Cardiac fibroblast (primary cell): ENCODE measurements at regions not wholly inside any gene's neighbourhood (a gene's known extent, or its start where the extent isn't known, plus 50 kb on each side); places are given as distances from the start of the nearest gene placed in this dataset.
A peak's percentile ranks its signal among the peaks of the same experiment; 100 is the strongest.

ENCODE experiments used
- DNase-seq, 2 donors: peaks; one replicate each; pipeline versions ENCODE4 v3.0.0 to v3.0.0-alpha.2; 2010; ENCODE audit warnings: low read depth in 2 of 2
- H3K4me3 ChIP-seq, 2 donors: replicated peaks in 1 of 2; 1 replicate in 1 of 2; 2 replicates in 1 of 2; pipeline ENCODE4 v1.5.1; 2011; ENCODE audit warnings: low read depth in 2 of 2, low read length in 2 of 2, mild to moderate bottlenecking in 2 of 2, moderate library complexity in 1 of 2
- TF ChIP-seq, protein P1 (sequence below): IDR thresholded peaks from one replicate; pipeline ENCODE4 v1.5.1; 2011; ENCODE audit warnings: low read depth, mild to moderate bottlenecking, low read length, inconsistent platforms

DNA sequence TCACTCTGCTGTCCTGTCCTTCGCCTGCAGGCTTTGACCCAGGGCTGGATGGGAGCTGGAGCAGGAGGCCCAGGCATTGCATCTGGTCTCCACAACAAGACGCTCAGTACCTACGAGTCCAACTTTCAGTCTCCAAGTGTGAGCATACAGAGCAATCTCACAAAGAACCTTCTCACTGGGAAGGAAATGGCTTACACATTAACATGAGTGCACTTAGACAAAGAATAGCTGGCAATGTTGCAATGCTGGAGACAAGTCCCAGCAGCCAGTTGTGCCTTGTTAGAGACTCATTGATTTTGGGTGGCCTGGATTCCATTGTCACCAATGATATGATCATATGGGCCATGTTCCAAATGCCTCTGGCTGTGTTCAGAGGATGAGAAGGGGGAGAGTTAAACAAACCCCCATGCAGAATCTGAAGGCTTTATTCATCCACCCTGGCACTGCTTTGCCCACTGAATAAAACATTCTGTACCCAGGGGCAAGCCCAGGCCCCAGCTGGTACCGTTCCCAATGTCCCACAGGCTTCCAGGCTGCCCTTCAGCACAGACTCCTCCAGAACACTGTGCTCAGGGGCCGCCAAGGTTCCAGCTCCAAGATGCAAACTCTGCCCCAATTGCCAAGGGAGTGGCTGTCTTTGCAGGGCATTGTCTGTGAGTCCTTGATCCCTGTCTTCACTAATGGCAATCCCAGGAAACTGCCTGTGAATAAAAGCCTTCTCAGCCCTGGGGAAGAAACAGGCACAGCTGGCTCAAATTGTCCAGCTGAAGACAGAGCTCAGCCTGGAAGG is 185.5 kb downstream of the HSD17B3 start:
- TF ChIP-seq, protein P1, sequence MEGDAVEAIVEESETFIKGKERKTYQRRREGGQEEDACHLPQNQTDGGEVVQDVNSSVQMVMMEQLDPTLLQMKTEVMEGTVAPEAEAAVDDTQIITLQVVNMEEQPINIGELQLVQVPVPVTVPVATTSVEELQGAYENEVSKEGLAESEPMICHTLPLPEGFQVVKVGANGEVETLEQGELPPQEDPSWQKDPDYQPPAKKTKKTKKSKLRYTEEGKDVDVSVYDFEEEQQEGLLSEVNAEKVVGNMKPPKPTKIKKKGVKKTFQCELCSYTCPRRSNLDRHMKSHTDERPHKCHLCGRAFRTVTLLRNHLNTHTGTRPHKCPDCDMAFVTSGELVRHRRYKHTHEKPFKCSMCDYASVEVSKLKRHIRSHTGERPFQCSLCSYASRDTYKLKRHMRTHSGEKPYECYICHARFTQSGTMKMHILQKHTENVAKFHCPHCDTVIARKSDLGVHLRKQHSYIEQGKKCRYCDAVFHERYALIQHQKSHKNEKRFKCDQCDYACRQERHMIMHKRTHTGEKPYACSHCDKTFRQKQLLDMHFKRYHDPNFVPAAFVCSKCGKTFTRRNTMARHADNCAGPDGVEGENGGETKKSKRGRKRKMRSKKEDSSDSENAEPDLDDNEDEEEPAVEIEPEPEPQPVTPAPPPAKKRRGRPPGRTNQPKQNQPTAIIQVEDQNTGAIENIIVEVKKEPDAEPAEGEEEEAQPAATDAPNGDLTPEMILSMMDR = no peak
- H3K4me3 ChIP-seq = no peak overlapping the region
- no peak for DNase-seq

GRCh38 chr9:96115836-96116235 is 186.1 kb downstream of the HSD17B3 start:
- TF ChIP-seq, protein P1 = no peak
- no peak for DNase-seq
- H3K4me3 ChIP-seq = no peak overlapping the region

DNA sequence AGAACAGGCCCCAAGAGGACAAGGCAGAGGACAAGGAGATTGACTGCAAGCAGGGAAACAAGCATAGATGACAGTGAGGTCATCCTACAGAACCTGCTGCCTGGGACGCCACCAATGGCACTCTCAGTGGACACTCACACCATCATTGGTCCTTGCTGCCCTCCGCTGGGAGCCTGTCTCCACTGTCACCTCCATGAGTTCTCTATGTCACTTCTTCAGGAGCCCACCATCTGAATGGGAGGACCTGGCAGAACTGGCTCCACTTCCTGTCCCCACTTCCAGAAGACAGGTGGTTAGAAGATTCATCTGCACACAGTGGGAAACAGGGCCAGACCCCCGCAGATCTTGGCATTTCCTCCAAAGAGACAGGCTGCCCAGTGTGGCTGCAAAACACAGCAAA is 188.9 kb downstream of the HSD17B3 start:
- no peak overlapping the region for H3K4me3 ChIP-seq
- TF ChIP-seq, protein P1 = no peak
- no peak for DNase-seq

GRCh38 chr9:96109680-96110351 is 192.2 kb downstream of the HSD17B3 start:
- H3K4me3 ChIP-seq = no peak overlapping the region
- TF ChIP-seq, protein P1 = no peak
- peak; percentile 36 to 37 for DNase-seq

DNA sequence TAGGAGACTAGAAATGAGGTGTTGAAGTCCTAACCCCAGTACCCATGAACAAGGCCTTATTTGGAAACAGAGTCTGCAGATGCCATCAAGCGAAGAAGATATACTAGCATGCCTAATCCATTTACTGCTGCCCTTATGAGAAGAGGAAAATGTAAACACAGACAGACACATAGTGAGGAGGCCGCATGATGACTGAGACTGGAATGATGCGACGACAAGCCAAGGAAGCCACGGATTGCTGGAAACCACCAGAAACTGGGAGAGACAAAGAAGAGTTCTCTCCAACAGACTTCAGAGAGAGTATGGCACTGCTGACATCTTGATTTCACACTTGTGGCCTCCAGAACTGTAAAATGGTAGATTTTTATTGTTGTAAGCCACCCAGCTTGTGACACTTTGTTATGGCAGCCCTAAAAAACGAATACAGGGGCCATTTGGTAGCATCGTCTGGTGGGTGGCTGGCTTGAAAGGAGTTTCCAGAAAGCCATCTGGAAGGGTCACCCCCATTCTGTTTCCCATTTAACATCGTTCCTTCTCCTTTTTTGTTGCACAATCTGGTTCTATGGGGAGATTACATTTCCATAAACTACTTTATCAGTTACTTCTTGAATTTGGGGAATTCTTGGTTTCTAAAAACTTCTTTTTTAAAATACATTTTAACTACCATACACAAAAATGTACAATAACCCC is 193.1 kb downstream of the HSD17B3 start:
- no peak for DNase-seq
- TF ChIP-seq, protein P1 = no peak
- H3K4me3 ChIP-seq = no peak overlapping the region

DNA sequence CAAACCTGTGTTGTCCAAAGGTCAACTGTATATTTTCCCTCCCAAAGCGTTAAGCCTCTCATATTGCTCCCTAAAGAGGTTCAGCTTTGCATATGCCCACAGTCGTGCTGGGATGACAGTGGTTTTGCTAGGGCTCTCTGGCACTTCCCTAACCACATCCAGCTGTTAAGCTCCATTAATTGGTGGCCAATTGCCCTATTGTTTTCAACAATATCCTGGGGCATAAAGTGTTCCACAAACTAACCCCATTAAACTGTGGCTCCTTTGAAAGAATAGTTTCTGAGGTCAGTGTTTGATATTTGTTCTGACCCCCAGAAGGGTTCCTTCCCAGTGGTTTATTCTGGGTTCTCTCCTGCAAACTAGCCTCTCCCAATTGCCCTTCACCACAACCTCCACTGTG is 194.5 kb downstream of the HSD17B3 start:
- H3K4me3 ChIP-seq = no peak overlapping the region
- DNase-seq = no peak
- TF ChIP-seq, protein P1 = no peak
